ENCODE measurements at regions not wholly inside any gene's neighbourhood (a gene's known extent, or its start where the extent isn't known, plus 50 kb on each side); places are given as distances from the start of the nearest gene placed in this dataset.

DNA sequence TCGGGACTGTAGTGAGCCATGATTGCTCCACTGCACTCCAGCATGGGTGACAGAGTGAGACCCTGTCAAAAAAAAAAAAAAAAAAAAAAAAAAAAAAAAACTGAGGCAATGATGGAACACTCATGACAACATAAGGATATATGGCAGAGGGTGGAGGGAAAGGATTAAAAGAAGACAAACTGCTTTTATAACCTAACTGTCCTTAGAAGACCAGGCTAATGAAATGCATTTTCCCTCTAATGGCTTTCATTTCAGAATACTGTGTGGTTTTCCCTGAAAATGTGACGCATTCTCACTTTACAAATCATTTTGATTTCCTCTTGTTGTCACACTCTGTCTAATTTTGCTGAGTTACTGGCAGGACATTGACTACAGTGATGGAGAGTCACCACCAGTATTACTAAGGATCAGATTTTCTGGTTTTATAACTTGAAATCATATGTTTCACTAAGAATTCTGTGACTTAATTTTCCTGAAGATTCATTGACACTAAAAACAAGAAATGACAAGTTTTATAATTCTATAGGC is 137.6 kb upstream of the SSTR1 start:
- no peaks in the 10 kb centered on the region for H3K4me1 ChIP-seq
- whole genome bisulfite sequencing, 2 donors: 73 to 81% methylated on average over 2 of the region's 2 CpGs
- no peak for DNase-seq
- no peak overlapping the region for H3K4me3 ChIP-seq
- no peaks in the 10 kb centered on the region for H3K27me3 ChIP-seq
- intact Hi-C loops (cut with DNase I): no loop called here
- no peak overlapping the region for H3K27ac ChIP-seq
- no peaks in the 10 kb centered on the region for H3K36me3 ChIP-seq
- H3K9me3 ChIP-seq: peaks cover 0 to 1% (median 0%) of the 10 kb centered on the region in 3 donors
- TF ChIP-seq POLR2A (IDR thresholded peaks at IDR 0.05): no peak
- TF ChIP-seq, protein P1, sequence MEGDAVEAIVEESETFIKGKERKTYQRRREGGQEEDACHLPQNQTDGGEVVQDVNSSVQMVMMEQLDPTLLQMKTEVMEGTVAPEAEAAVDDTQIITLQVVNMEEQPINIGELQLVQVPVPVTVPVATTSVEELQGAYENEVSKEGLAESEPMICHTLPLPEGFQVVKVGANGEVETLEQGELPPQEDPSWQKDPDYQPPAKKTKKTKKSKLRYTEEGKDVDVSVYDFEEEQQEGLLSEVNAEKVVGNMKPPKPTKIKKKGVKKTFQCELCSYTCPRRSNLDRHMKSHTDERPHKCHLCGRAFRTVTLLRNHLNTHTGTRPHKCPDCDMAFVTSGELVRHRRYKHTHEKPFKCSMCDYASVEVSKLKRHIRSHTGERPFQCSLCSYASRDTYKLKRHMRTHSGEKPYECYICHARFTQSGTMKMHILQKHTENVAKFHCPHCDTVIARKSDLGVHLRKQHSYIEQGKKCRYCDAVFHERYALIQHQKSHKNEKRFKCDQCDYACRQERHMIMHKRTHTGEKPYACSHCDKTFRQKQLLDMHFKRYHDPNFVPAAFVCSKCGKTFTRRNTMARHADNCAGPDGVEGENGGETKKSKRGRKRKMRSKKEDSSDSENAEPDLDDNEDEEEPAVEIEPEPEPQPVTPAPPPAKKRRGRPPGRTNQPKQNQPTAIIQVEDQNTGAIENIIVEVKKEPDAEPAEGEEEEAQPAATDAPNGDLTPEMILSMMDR (IDR thresholded peaks at IDR 0.05): no peak

DNA sequence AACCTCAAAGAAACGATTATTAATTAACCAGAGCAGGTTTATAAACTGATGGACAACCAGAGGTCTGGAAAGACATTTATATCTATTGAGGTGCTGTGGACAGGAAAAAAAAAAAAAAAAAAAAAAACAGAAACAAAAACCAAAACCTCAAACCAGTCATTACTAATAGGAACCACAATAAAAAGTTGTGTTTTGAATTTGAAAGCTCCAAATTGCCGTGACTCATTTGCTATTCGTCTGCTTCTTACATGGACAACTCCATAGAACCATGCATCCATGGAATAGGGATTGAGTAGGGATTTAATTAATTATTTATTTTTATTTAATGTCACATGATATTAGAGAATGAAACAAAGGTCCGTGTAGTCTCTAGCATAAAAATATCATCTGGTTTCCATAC is 134.1 kb upstream of the SSTR1 start:
- no peaks in the 10 kb centered on the region for H3K36me3 ChIP-seq
- intact Hi-C loops (cut with DNase I): no loop called here
- TF ChIP-seq, protein P1 (IDR thresholded peaks at IDR 0.05): no peak
- no peak for TF ChIP-seq POLR2A (IDR thresholded peaks at IDR 0.05)
- peaks cover 0 to 4% (median 0%) of the 10 kb centered on the region in 3 donors for H3K9me3 ChIP-seq
- H3K4me1 ChIP-seq: no peaks in the 10 kb centered on the region
- H3K27me3 ChIP-seq: no peaks in the 10 kb centered on the region
- no peak overlapping the region for H3K4me3 ChIP-seq
- H3K27ac ChIP-seq: no peak overlapping the region
- no peak for DNase-seq
- 51 to 52% methylated on average over 4 of the region's 4 CpGs for WGBS, 2 donors

DNA sequence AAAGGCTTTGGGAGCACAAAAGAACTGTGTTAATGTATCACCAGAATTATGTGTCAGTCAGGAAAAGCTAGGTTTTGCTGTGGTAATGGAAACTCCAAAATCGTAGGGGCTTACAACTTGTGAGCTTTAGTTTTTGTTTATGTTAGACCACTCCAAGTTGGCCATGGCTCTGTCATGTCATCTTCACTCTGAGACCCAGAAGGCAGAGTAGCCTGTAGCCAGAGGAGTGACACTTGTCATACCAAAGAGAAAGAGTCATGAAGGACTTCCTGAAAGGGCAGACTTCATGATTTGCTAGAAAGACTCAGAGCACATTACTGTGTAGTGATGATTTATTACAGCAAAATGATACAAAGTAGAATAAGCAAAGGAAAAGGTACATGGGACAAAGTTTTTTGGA is 133.6 kb upstream of the SSTR1 start:
- no peaks in the 10 kb centered on the region for H3K27me3 ChIP-seq
- H3K9me3 ChIP-seq: peaks cover 0 to 4% (median 0%) of the 10 kb centered on the region in 3 donors
- DNase-seq: no peak
- WGBS, 2 donors: 31 to 62% methylated on average over 1 of the region's 1 CpG
- no peaks in the 10 kb centered on the region for H3K36me3 ChIP-seq
- H3K27ac ChIP-seq: no peak overlapping the region
- H3K4me1 ChIP-seq: no peaks in the 10 kb centered on the region
- H3K4me3 ChIP-seq: no peak overlapping the region
- intact Hi-C loops (cut with DNase I): no loop called here
- TF ChIP-seq, protein P1 (IDR thresholded peaks at IDR 0.05): no peak
- no peak for TF ChIP-seq POLR2A (IDR thresholded peaks at IDR 0.05)

DNA sequence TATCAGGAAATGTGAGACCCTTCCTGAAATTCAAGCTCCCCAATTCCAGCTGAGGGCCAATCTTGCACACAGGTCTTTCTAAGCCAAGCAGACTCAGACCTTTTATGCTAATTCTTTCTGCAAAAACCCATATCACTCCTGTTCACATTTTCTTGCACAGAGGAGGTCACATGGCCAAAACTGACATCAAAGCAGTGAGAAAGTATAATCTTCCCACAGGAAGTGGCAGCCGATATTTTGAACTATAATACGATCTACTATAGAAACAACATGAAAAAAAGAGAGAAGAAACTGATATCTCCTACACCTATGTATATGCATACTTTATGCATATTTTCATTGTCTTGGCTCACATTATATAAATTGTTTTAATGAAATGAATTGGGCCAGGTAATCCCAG is 132.9 kb upstream of the SSTR1 start:
- no peaks in the 10 kb centered on the region for H3K4me1 ChIP-seq
- H3K9me3 ChIP-seq: peaks cover 0 to 4% (median 0%) of the 10 kb centered on the region in 3 donors
- no peaks in the 10 kb centered on the region for H3K27me3 ChIP-seq
- TF ChIP-seq POLR2A (IDR thresholded peaks at IDR 0.05): no peak
- TF ChIP-seq, protein P1 (IDR thresholded peaks at IDR 0.05): no peak
- WGBS, 2 donors: 56 to 65% methylated on average over 2 of the region's 2 CpGs
- no peak for DNase-seq
- H3K4me3 ChIP-seq: no peak overlapping the region
- no peak overlapping the region for H3K27ac ChIP-seq
- intact Hi-C loops (cut with DNase I): no loop called here
- no peaks in the 10 kb centered on the region for H3K36me3 ChIP-seq

DNA sequence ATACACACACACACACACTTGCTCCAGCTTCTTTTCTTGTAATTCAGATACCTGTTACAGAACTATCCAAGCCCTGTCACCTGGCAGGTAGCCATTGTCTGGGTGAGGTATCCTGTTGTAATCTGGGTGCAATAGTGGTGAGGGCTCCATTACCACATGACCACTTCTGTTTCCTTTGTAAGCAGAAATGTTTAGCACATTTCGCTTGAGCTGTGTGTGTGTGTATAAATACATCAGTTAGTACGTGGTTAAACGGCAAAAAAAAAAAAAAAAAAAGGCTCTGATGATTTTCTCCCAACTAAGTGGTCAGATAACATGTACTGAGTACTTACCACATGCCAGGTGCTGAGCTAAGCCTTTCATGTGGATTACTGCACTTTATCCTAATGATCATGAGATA is 129.3 kb upstream of the SSTR1 start:
- WGBS, 2 donors: 48 to 82% methylated on average over 3 of the region's 3 CpGs
- DNase-seq: no peak
- intact Hi-C loops (cut with DNase I): no loop called here
- Histone ChIP-seq H3K27me3 (no peaks in the 10 kb centered on the region), H3K27ac (no peak overlapping the region), H3K36me3 (no peaks in the 10 kb centered on the region), H3K4me3 (no peak overlapping the region), H3K9me3 (peaks cover 0 to 4% (median 0%) of the 10 kb centered on the region in 3 donors), H3K4me1 (no peaks in the 10 kb centered on the region)
- TF ChIP-seq, protein P1 (IDR thresholded peaks at IDR 0.05): no peak
- no peak for TF ChIP-seq POLR2A (IDR thresholded peaks at IDR 0.05)
